Panc1 (cell line): ENCODE measurements at regions not wholly inside any gene's neighbourhood (a gene's known extent, or its start where the extent isn't known, plus 50 kb on each side); places are given as distances from the start of the nearest gene placed in this dataset.
"Not testable (repeated sequence)": the region's sequence is repeated elsewhere in the genome, so short reads cannot be mapped to it uniquely, and the experiment has no call there.

Source experiments
- ATAC-seq: fragments of 200-7000 bp; cut with Tn5 transposase; 2 replicates; pipeline ENCODE4 v1.9.1; 2020; ENCODE audit warnings: mild to moderate bottlenecking, moderate library complexity
- BruUV-seq: library from RNA; stranded (reverse); fragments of 400-500 nt; replicated peaks from 2 replicates; lab custom pipeline; 2021; lab: Mats Ljungman, UMichigan
- CTCF ChIA-PET: fragments of 300-600 bp; sonication (Branson Sonifier 250); formaldehyde crosslinking; loops from one replicate; lab custom pipeline; 2022; ENCODE audit warnings: antibody characterized with exemption; lab: Charles Lee
- POLR2A ChIA-PET: fragments of 300-600 bp; sonication (Branson Sonifier 250); formaldehyde crosslinking; loops from one replicate; lab custom pipeline; 2022; ENCODE audit warnings: antibody characterized with exemption; lab: Charles Lee
- DNase-seq: peaks from one replicate; pipeline ENCODE4 v3.0.0-alpha.2; 2010; ENCODE audit warnings: low read depth, low spot score
- H3K27ac ChIP-seq: 2 replicates; pipeline ENCODE4 v1.5.1; 2011; ENCODE audit warnings: mild to moderate bottlenecking, low read length, inconsistent platforms
- H3K27me3 ChIP-seq: fragments of 200-500 bp; sonication (Bioruptor generic); 2 replicates; pipeline ENCODE4 v1.6.0; 2014; ENCODE audit warnings: low read length, inconsistent platforms; ENCODE audit not compliant: control insufficient read depth, insufficient read depth
- H3K36me3 ChIP-seq: fragments of 200-500 bp; sonication (Bioruptor generic); 2 replicates; pipeline ENCODE4 v1.5.1; 2014; ENCODE audit warnings: inconsistent platforms, mild to moderate bottlenecking, low read length, moderate library complexity; ENCODE audit not compliant: control insufficient read depth, insufficient read depth
- H3K4me1 ChIP-seq: 2 replicates; pipeline ENCODE4 v1.5.1; 2011; ENCODE audit warnings: inconsistent platforms, mild to moderate bottlenecking, low read length, moderate library complexity; ENCODE audit not compliant: control insufficient read depth, insufficient read depth
- H3K4me3 ChIP-seq, 2 experiments: 2 replicates each; pipeline ENCODE4 v1.5.1; 2011 to 2012; ENCODE audit warnings: low read depth in 2 of 2, low read length in 2 of 2, mild to moderate bottlenecking in 2 of 2, inconsistent platforms in 1 of 2, moderate library complexity in 1 of 2
- H3K9me3 ChIP-seq: fragments of 200-500 bp; sonication (Bioruptor generic); 2 replicates; pipeline ENCODE4 v1.5.1; 2014; ENCODE audit warnings: low read depth, mild to moderate bottlenecking, inconsistent platforms, low read length, moderate library complexity; ENCODE audit not compliant: control insufficient read depth, insufficient read depth
- CTCF ChIP-seq: fragments of 450-650 bp; IDR thresholded peaks from 2 replicates; pipeline ENCODE4 v1.5.1; 2017; ENCODE audit warnings: mild to moderate bottlenecking
- POLR2AphosphoS5 ChIP-seq: IDR thresholded peaks from 2 replicates; pipeline ENCODE4 v1.6.1; 2012; ENCODE audit warnings: mild to moderate bottlenecking, low read depth, low read length, moderate library complexity
- REST ChIP-seq, 2 experiments: IDR thresholded peaks; 2 replicates each; pipeline ENCODE4 v1.6.1; 2011 to 2012; ENCODE audit warnings: low read depth in 2 of 2, control low read depth in 1 of 2, low read length in 1 of 2, mild to moderate bottlenecking in 1 of 2, moderate library complexity in 1 of 2; ENCODE audit not compliant: insufficient read depth in 1 of 2
- SIN3A ChIP-seq: IDR thresholded peaks from 2 replicates; pipeline ENCODE4 v1.6.1; 2012; ENCODE audit warnings: low read depth, mild to moderate bottlenecking, low read length, moderate library complexity, borderline replicate concordance; ENCODE audit not compliant: insufficient read depth
- TCF7L2 ChIP-seq: IDR thresholded peaks from 2 replicates; pipeline ENCODE4 v1.6.1; 2011; ENCODE audit warnings: mild to moderate bottlenecking, low read depth, low read length, inconsistent platforms
- in situ Hi-C: cut with HindIII; loops from 2 replicates; pipeline ENCODE4 v1.10.0; 2016; ENCODE audit warnings: low sequenced_read_pairs, low pct_unique_long_range_greater_than_20kb
- intact Hi-C: fragments of 100-400 bp; cut with micrococcal nuclease; formaldehyde crosslinking; loops from one replicate; pipeline ENCODE4 v1.10.0; 2022; ENCODE audit not compliant: unreplicated experiment

- Histone ChIP-seq H3K4me1 (no peaks in the 10 kb centered on the region), H3K4me3 (no peak overlapping the region), H3K27me3 (no peaks in the 10 kb centered on the region), H3K9me3 (no peaks in the 10 kb centered on the region), H3K36me3 (no peaks in the 10 kb centered on the region), H3K27ac (no peak overlapping the region)
- ChIA-PET CTCF (no interaction called here), POLR2A (no interaction called here)
- no peak for TF ChIP-seq SIN3A
- TF ChIP-seq CTCF: no peak
- no peak for TF ChIP-seq POLR2AphosphoS5
- TF ChIP-seq TCF7L2: no peak
- no peak for TF ChIP-seq REST (IDR thresholded peaks at IDR 0.05; ENCODE audit: insufficient read depth in 1 of 2, low read depth in 2 of 2, low read length in 1 of 2)
- in situ Hi-C loops: no loop called here
- intact Hi-C loops: no loop called here
- ATAC-seq (no peak), DNase-seq (no peak)
- BruUV-seq: no TSS peak
Measured at GRCh38 chr17:14525551-14526455, 224.9 kb downstream of the HS3ST3B1 start.

GRCh38 chr17:14522795-14523387 lies 222.0 kb downstream of the HS3ST3B1 start:
- H3K4me1 ChIP-seq: no peaks in the 10 kb centered on the region
- in situ Hi-C loops: no loop called here
- intact Hi-C loops: no loop called here
- no peak for DNase-seq
- no peaks in the 10 kb centered on the region for H3K36me3 ChIP-seq
- no peaks in the 10 kb centered on the region for H3K9me3 ChIP-seq
- no peak overlapping the region for H3K4me3 ChIP-seq
- H3K27me3 ChIP-seq: no peaks in the 10 kb centered on the region
- no peak for ATAC-seq
- no TSS peak for BruUV-seq
- ChIA-PET CTCF (no interaction called here), POLR2A (interaction anchor here (0.7 kb wide), 1 partner anchor 102 kb away, joined by 10 read pairs; no protein-coding TSS in a partner anchor)
- H3K27ac ChIP-seq: no peak overlapping the region
- TF ChIP-seq POLR2AphosphoS5 (no peak), REST (IDR thresholded peaks at IDR 0.05; ENCODE audit: insufficient read depth in 1 of 2, low read depth in 2 of 2, low read length in 1 of 2) (no peak), SIN3A (no peak), CTCF (no peak), TCF7L2 (no peak)

GRCh38 chr17:14518919-14519318 lies 218.0 kb downstream of the HS3ST3B1 start:
- intact Hi-C loops, POLR2A ChIA-PET, H3K9me3 ChIP-seq, DNase-seq, ATAC-seq, CTCF ChIA-PET, H3K36me3 ChIP-seq, H3K27me3 ChIP-seq, H3K4me1 ChIP-seq, H3K4me3 ChIP-seq, in situ Hi-C loops, BruUV-seq, H3K27ac ChIP-seq: not testable (repeated sequence)
